Left hindlimb (tissue), 1 donor: ENCODE measurements at regions not wholly inside any gene's neighbourhood (a gene's known extent, or its start where the extent isn't known, plus 50 kb on each side); places are given as distances from the start of the nearest gene placed in this dataset.

Experiments
- DNase-seq: peaks from one replicate; pipeline ENCODE4 v3.0.0-alpha.2; 2018

DNA sequence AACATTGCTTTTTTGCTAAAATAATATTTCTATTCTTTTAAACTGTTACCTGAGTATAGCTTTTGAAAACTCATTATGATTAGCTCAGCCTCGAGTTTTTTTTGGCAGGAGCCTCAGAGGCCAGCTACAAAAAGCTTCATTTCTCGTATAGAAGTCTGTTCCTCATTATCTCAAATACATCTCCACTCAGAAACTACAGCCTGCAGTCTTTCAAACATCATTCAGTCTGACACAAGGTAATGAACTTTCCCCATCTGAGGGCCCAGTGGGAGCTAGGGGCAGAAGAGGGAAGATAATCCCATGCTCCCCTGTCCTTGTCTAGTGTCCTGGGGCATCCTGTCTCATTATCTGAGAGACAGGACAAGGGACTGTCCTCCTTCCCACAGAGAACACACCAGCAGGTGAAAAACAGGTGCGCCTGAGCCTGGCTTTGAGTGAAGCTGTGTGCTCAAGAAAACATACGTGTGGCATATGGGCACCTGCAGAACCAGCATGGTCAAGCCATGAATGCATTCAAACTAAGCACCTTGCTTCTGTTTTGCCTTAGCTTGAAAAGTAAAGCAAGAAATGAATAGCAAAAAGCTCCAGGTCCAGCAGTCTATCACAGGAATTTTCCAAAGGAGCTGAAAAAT lies 247.5 kb downstream of the MREG start:
- no peak for DNase-seq

DNA sequence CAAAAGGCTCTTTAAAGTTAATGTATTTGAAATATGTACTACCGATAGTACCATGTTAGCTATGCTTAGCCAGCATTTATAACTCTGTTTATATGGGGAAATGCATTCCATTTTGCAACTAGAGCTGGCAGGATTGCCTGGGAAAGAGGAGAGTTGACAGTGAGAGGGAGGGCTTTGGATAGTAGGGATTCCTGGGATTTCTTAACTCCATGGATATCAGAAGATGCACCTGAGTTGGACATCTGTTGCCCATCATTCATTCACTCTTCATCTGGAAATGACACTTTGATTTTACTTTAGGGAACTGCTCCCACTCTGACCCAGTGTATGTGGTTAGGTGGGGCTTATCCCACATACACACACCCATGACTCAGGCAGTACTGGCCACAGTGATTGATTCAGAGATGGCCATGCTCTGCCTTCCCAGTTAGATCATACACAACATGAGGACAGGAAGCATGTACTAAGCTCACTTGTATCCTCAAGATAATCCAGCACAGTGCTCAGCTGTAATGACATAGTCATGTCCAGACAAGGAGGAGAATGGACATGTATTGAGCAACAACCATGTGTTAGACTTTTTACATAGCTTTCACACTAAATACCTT lies 248.8 kb downstream of the MREG start:
- no peak for DNase-seq

DNA sequence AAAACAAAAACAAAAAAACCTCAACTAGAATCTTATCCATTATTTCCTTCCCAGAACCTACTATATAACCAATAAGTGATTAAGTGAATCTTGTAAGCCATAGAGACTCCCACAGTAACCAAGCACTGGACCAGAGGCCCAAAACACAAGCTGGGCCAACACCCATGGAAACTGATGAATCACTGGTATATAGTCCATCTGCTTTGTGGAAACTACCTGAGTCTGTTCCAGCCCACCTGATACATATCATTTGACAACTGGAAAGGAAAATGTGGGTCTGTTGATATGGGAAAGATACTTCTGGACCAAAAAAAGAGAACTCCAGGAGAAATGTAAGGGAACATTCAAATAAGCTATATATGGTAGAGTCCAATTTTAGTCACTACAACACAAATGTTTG lies 252.8 kb downstream of the MREG start:
- DNase-seq: no peak

DNA sequence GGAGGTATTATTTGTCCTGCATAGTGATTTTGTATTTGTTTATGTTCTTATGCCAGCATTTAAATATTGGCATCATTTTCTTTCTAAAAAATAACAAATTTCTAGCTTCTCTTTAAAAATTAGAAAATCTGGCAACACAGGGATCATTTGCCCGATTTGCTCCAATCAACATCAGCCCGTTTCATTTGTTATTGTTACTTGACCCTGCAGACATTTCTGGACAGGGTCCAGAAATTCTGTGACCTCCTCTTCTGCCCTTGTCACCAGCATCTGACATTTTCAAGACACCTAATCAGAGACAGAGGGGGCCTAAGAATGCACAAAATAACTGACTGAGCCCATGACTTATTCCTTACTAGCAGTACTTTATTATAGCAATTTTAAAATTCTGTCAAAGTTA lies 253.3 kb downstream of the MREG start:
- DNase-seq: no peak

DNA sequence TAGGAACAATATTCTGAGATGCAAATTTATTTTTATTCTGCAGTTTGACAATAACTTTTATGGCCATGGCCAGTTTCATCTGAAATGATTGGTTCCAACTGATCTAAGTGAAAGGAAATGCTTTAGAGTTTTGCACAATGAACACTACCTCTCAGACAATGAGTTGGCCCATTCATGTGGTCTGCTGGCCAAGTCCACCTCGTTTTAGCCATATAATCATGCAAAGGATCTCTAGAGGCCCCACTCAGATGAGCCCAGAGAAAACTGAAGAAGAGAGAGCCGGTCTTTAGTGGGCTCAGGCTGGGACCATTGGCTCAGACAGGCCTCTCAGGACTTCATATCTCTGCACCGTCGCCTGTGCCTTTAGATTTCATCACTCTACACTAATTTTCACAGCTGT lies 254.7 kb downstream of the MREG start:
- no peak for DNase-seq

DNA sequence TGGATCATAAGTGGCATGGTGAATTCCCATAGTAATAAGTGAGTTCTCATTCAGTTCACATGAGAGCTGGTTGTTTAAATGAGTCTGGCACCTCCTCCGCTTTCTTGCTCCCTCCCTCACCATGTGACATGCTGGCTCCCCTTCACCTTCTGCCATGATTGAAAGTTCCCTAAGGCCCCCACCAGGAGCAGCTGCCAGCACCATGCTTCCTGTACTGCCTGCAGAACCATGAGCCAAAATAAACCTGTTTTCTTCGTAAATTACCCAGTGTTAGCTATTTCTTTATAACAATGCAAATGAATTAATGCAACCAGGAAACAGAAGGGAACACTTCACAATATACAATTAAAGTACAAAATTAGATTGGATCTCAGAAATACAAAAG lies 257.0 kb downstream of the MREG start:
- DNase-seq: no peak

DNA sequence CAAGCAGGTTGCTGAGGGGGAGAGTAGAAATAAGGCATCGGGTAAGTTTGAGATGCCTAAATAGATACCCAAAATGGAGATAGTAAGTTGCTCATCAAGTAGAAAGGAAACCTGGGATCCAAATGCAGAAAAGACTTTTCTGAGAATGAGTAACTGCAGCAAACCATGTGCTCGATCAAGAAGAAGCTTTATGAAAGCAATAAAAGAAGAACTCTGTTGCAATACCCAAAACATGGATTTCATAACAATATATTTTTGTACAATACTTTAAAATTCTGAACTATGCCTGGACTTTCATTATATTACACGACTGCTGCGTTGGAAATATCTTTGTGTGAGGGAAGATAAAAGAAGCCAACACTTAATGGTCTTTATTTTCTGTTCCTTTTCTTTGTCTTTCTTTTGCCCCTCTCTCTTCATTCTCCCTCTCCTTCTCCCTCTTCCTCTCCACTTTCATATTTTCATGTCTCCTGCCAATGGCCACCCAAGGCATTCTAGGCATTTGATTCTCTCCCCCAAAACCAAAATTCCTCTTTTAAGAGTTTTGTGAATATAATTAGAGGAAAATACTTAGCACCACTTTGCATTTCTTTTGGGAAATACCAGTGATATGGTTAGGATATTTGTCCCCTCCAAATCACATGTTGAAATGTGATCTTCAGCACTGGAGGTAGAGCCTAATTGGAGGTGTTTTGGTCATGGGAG lies 257.6 kb downstream of the MREG start:
- no peak for DNase-seq

DNA sequence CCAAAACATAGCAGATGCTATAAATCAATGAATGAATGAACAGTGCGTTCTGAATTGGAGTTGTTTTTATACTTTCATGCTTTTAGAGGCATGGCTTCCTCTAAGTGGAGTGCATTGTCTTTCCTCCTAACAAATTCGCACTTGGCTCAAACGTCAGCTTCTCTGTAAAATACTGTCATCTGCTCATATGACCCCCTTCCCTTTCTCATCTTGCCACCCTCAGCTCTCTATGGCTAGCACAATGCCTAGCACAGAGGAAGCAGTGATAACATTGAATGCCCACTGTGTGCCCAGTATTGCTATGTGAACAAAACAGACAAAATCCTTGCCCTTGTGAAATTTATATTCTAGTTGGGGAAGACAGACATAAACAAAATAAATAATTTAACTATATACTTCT lies 258.8 kb downstream of the MREG start:
- DNase-seq: no peak

DNA sequence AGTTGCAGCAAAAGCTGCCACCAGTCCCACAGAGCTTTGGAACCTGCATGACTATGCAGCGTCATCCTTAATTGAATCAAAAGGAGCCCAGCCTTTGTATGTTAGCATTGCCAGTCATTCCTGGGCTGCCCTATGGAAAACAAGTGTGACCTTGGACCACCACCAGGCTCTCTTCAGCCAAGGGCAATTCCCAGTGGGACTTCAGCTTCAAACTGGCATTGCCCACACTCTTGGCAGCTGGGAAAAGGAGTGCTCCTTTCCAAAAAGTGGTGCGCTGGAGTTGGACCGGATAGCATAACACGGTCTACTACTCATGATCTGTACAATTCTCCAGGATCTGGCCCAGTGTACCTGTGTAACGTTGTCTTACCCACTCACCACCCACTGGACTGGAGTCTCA lies 259.5 kb downstream of the MREG start:
- no peak for DNase-seq

DNA sequence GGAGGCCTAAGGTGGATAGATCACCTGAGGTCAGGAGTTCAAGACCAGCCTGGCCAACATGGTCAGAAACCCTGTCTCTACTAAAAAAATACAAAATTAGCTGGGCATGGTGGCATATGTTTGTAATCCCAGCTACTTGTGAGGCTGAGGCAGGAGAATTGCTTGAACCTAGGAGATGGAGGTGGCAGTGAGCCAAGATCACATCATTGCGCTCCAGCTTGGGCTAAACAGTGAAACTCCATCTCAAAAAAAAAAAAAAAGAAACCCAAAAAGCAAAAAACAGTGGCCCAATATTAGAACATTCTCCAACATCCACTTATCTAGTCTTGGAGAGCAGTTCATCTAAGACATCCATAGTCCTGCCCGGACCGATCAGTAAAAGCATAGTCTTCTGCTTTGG lies 260.4 kb downstream of the MREG start:
- no peak for DNase-seq

DNA sequence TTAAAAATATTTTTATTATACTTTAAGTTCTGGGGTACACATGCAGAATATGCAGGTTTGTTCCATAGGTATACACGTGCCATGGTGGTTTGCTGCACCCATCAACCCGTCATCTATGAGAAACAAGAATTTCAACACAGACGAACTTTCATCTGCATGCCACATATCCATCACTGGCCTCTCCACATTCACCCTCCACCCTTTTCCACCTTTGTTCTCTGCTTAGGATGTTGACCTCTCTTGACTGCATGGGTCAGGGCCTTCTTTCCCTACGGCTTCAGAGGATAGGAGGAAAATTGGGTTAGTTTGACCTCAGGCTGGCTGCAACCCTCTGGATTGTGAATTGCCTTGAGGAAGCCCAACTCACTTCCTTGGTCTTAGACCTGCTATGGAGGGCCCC lies 260.9 kb downstream of the MREG start:
- DNase-seq: no peak

DNA sequence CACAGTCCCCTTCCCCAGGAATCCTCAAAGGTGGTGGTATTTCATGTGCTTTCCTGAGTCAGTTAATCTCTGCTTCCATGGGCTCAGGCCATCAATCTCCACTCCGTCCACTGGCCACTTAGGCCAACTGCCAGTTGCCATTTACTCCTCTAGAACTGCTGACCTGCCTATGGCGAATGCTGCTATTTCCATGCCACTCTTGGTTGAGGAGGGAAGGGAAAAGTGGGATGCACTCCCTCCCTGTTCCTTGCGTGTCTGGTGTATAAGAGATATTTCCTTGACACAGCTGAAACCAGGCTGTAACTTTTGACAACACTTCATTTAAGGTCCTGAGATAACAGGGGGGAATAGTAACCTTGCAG lies 261.5 kb downstream of the MREG start:
- DNase-seq: no peak

DNA sequence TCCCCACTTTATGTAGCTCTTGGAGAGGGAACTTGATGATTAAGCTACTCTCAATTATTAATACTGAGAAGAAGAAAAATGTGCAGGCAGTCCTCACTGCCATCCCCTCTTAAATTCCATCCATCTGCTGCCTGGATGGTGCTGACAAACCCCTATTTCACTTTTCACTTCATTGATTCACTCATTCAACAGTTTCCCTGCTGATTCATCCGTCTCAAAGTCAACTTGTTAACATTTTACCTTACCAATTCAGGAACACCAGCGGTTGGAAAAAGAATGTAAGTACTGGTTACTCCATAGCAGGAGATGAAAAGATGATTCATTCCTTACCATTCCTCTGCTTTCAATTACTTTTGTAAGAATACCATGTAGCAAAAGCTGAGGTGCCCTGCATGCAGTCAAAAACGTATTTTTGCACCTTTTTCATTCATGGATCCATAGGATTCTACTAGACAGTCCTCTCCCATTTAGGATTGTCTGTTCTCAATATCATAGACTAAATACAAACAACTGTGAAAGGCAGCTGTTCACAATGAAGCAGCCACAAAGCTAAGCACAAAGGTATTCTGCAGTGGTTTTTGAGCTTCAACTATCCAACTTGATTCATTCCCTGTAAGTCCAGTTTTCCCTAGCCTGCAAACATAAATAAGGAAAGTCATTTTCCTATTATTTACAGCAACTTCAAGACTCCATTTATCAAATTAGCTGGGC lies 262.0 kb downstream of the MREG start:
- DNase-seq: no peak

DNA sequence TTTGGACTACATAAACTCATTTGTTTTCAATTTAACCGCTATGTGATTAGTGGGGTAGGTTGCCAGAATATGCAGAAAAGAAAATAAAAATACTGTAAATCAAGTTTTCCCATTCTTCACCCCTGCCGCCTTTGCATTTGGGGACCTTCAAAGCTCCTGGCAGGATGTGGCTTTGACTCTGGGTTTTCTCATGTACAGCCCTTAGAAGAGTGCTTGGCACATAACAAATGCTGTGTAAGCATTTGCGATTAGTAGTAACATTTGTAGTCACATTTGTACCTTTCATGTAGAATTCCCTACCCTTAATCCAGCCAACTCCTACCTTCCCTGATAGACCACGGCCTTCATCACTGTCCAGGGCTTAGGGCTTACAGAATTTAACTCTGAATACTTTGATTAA lies 262.6 kb downstream of the MREG start:
- no peak for DNase-seq

DNA sequence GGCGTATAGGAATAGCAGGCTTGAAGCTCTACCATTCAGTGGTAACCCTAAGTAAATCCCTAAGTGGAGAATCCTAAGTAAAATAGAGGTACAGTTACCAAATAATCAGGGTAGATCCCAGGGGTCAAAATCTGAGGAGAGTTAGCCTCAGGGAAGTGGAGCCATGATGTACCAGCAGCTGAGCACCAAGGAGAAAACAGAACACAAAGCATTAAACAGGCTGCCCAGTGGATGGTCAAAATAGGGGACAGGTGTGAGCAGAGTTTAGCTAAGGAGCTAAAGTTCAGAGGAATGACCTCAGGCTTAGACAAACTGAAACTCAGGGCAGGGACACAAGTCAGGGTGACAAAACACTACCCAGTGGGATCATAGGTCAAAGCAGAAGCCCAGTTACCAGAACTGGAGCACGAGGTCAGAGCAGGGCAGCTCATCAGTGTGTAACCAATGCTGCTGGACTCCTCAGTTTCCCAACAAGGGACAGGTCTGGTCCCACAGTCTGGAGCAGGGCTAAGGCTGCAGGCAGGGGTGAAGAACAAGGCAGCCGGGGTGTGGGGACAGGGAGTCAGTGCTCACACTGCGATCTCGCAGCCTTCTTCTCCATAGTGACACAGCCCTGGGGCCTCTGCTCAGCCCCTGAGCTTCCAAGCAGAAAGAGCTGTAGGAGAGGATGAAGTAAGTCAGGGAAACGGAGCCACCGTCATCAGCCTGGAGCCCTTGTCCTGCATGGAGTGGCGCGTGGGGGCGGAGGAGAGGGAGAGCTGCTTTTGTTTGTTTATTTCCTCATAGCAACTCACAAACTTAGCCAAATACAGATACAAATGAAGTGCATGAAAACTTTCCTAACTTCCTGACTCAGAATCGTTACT lies 264.0 kb downstream of the MREG start:
- peak; percentile 86 for DNase-seq

DNA sequence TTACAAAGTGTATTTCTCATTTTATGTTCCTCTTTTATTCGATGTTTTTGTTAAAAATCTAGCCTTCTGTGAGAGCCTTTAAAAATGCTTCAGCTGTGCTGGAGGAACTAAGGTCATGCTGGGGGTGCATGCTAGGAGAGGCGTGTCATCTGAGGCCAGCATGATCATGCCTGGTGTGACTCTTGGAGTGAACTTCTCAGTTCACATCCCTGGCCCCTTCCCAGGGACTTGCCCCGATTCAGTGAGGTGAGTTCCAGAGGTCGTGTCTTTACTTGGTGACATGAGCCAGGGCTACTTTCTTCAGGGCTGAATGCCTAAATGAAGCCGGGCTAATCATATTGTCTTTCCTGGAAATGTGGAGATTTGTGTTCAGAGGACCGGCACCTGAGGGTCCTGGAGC lies 264.9 kb downstream of the MREG start:
- no peak for DNase-seq

DNA sequence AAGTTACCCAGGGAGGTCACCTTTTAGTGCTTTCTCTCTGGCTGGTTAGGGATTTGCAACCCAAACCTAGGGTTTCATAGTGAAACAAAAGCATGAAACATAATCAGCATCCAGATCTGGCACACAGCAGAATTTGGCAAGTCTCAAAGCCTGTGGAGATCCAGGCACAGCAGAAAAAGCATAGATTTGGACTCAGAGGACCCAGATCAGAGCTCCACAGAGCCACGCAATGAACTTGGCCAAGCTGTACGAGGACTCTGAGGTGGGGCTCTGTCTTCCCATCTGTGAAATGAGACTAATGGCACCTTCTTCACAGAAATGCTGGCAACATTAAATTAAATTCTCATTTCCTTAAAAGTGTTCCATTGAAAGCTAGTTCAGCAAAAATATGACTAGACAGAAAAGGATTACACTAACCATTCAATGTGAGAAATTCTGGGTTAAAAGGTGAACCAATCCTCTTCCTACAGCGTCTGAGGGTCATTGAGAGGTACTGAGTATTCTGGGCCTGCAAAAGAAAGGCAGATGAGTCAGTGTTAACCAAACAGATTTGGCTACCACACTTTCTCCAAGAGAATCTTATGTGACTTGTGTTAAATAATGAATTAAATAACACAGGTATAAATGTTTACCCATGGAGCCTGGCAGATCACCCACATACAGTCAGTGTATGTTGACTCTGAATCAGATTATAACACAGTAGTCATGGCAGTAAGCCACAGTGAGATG lies 266.3 kb downstream of the MREG start:
- no peak for DNase-seq

DNA sequence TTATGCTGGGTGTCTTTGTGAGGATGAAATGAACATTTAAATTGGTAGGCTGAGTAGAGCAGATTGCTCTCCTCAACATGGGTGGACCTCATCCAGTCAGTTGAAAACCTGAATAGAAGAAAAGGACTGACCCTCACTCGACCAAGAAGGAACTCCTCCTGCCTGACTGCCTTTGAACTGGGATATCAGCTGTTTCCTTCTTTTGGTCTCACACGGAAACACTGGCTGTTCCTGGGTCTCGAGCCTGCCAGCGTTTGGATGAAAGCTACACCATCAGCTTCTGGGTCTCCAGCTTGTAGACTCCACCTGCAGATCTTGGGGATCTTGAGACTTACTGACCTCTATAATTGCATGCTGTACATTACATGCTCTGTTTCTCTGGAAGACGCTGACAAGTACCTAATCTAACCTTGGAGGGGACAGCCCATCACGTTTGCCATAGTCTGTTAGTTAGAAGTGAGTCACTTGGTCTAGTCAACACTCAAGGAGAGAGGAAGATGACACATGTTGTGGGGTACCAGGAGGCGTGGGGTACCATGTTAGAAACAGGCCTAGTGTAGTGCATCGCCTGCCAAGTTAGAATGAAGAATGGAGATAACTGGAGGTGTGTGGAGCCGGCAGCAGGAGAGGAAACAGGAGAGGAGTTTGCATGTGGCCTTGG lies 267.0 kb downstream of the MREG start:
- no peak for DNase-seq

DNA sequence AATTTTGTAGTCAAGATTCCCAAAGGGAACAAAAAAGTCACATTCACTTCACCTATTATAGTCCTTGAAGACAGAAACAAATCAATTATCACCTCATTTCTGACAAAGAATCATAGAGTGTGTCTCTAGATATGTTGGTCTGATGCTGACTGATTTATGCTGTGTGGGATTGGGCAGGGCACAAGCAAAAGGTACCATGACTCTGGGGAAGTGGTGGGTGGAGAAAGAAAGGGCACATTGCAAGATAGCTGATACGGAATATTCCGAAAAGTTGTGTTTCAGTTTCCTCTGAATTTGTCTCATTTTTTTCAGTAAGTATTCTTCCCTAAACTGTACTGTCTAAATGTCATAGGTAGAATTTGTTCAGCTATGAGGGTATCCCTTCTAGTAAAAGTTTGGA lies 268.0 kb downstream of the MREG start:
- no peak for DNase-seq

DNA sequence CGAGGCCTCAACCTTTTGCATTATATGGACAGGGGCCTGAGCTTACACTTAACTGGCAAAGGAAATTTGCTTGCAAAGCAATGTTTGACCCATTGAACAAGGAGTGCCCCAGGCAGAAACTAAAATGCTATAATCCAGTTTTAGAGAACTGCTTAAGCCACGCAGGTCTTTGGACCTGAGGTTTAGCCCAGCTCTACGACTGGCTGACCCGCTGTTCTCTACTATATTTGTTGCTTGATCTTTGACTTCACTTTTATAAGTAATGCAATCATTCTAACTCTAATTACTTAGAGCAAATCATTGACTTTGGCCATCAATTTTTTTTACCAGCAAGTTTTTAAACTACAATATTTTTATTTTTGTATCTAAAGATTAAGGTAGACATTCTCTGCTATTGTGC lies 268.8 kb downstream of the MREG start:
- no peak for DNase-seq

DNA sequence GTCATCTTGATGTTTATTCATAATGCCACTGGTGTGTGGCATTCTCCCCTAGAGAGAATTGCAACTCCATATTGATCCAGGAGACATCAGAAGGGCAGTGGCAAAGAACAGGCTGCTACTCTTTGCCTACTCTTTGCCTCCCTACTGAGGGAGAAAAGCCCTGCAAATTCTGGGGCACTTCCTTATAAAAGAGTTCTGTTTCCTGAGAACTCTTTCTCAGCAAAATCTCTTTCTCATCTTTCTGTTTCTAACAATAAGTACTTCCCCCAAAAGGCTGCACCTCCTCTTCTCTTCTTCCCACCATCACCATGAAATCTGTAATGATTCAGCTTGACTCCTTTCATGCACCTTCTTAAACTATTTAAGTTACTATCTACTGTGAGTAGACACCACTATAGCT lies 270.3 kb downstream of the MREG start:
- no peak for DNase-seq

DNA sequence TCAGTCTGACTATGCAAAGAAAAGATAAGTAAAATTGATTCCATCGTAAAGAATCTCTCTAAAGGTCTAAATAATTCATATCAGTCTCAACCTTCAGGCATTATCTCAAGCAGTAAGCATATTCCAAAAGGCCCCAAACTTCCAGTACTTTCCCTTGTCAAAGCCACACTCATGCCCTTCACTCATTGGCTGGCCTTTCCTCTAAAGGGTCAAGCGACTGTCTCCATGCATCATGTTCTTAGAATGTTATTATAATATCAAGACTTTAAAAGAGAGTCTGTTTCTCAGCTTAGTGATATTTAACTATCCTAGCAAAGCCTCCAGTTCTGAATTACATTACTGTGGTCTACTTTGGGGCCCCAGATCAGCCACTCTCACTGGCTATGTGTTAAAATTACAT lies 271.3 kb downstream of the MREG start:
- DNase-seq: no peak
